Endothelial cell of umbilical vein (primary cell): ENCODE measurements at regions not wholly inside any gene's neighbourhood (a gene's known extent, or its start where the extent isn't known, plus 50 kb on each side); places are given as distances from the start of the nearest gene placed in this dataset.

Source experiments
- BruUV-seq: library from RNA; stranded (reverse); fragments of 400-500 nt; replicated peaks from 2 replicates; lab custom pipeline; 2021; lab: Mats Ljungman, UMichigan
- CTCF ChIA-PET: fragments of 300-600, 350-600 bp; sonication (Branson Sonifier 250); formaldehyde crosslinking; loops from one replicate; lab custom pipeline; 2021; ENCODE audit warnings: antibody characterized with exemption, inconsistent platforms; lab: Charles Lee
- POLR2A ChIA-PET: fragments of 300-600, 350-600 bp; sonication (Branson Sonifier 250); formaldehyde crosslinking; loops from one replicate; lab custom pipeline; 2021; ENCODE audit warnings: antibody characterized with exemption, inconsistent platforms; lab: Charles Lee
- DNase-seq: peaks from one replicate; pipeline ENCODE4 v3.0.0-alpha.2; 2011; ENCODE audit warnings: low read depth, low spot score
- FAIRE-seq: peaks from 2 replicates; lab custom pipeline; 2011; peaks lifted over from hg19 to GRCh38; lab: Jason Lieb, UNC
- H2AFZ ChIP-seq: 2 replicates; pipeline ENCODE4 v1.6.0; 2012; ENCODE audit warnings: low read depth, low read length, control low read depth, inconsistent platforms
- H3K27ac ChIP-seq: 2 replicates; pipeline ENCODE4 v1.5.1; 2011; ENCODE audit warnings: low read depth, mild to moderate bottlenecking, control low read depth, low read length, moderate library complexity; ENCODE audit not compliant: insufficient read depth
- H3K27me3 ChIP-seq, 2 experiments: 2 replicates each; pipeline versions ENCODE4 v1.6.0 to v1.6.1; 2011; ENCODE audit warnings: low read length in 2 of 2, mixed read lengths in 1 of 2; ENCODE audit not compliant: control insufficient read depth in 2 of 2, insufficient read depth in 2 of 2
- H3K36me3 ChIP-seq, 2 experiments: 2 replicates in 1 of 2; 3 replicates in 1 of 2; pipeline ENCODE4 v1.5.1; 2011; ENCODE audit warnings: low read length in 2 of 2, mild to moderate bottlenecking in 1 of 2, moderate library complexity in 1 of 2; ENCODE audit not compliant: control insufficient read depth in 2 of 2, insufficient read depth in 2 of 2; ENCODE audit errors: extremely low read depth in 1 of 2
- H3K4me1 ChIP-seq: 3 replicates; pipeline ENCODE4 v1.5.1; 2011; ENCODE audit warnings: mild to moderate bottlenecking, low read length; ENCODE audit not compliant: control insufficient read depth, insufficient read depth; ENCODE audit errors: extremely low read depth
- H3K4me2 ChIP-seq: 2 replicates; pipeline ENCODE4 v1.6.1; 2011; ENCODE audit warnings: low read length, control low read depth, mixed read lengths; ENCODE audit not compliant: insufficient read depth
- H3K4me3 ChIP-seq, 3 experiments: fragments of 200-600 bp in 1 of 3; sonication (generic), shearing (Covaris generic) in 1 of 3; replicated peaks in 1 of 3; 2 replicates each; pipeline ENCODE4 v1.5.1; 2011 to 2016; ENCODE audit warnings: control low read depth in 3 of 3, low read length in 3 of 3, mild to moderate bottlenecking in 2 of 3, inconsistent platforms in 1 of 3, low read depth in 1 of 3, moderate library complexity in 1 of 3; ENCODE audit not compliant: insufficient read depth in 1 of 3
- H3K79me2 ChIP-seq: 2 replicates; pipeline ENCODE4 v1.6.0; 2012; ENCODE audit warnings: low read length, inconsistent platforms; ENCODE audit not compliant: control insufficient read depth, insufficient read depth
- H3K9ac ChIP-seq: replicated peaks from 2 replicates; pipeline ENCODE3; 2011; ENCODE audit warnings: low read length, control low read depth; ENCODE audit not compliant: insufficient read depth; ENCODE audit errors: extremely low read depth
- H3K9me1 ChIP-seq: replicated peaks from 3 replicates; pipeline ENCODE4 v1.6.0; 2011; ENCODE audit warnings: mild to moderate bottlenecking, low read length; ENCODE audit not compliant: control insufficient read depth, insufficient read depth; ENCODE audit errors: extremely low read depth
- H3K9me3 ChIP-seq: replicated peaks from 2 replicates; pipeline ENCODE4 v1.5.1; 2012; ENCODE audit warnings: low read length, inconsistent platforms; ENCODE audit not compliant: control insufficient read depth, insufficient read depth
- H4K20me1 ChIP-seq: replicated peaks from 2 replicates; pipeline ENCODE3; 2011; ENCODE audit warnings: mild to moderate bottlenecking, low read length; ENCODE audit not compliant: control insufficient read depth, insufficient read depth; ENCODE audit errors: extremely low read depth
- CTCF ChIP-seq, 2 donors: IDR thresholded peaks; 1 replicate in 1 of 2; 2 replicates in 1 of 2; pipeline ENCODE4 v1.5.1; 2011; ENCODE audit warnings: low read length in 2 of 2, mild to moderate bottlenecking in 2 of 2, moderate library complexity in 2 of 2, control low read depth in 1 of 2, inconsistent platforms in 1 of 2, low read depth in 1 of 2; ENCODE audit not compliant: insufficient read depth in 1 of 2; ENCODE audit errors: extremely low read depth in 1 of 2
- EZH2 ChIP-seq: IDR thresholded peaks from 2 replicates; pipeline ENCODE4 v1.6.1; 2012; ENCODE audit warnings: borderline replicate concordance, low read depth, mild to moderate bottlenecking, moderate library complexity, low read length, inconsistent platforms; ENCODE audit not compliant: severe bottlenecking
- FOS ChIP-seq: IDR thresholded peaks from 2 replicates; pipeline ENCODE4 v1.6.1; 2011; ENCODE audit warnings: mild to moderate bottlenecking, low read length, moderate library complexity, borderline replicate concordance; ENCODE audit not compliant: insufficient read depth
- JUN ChIP-seq: IDR thresholded peaks from 2 replicates; pipeline ENCODE4 v1.6.1; 2011; ENCODE audit warnings: borderline replicate concordance, low read depth; ENCODE audit not compliant: insufficient read length, insufficient read depth
- MYC ChIP-seq: IDR thresholded peaks from one replicate; pipeline ENCODE4 v1.6.1; 2011; ENCODE audit warnings: mild to moderate bottlenecking, low read depth, low read length
- dilution Hi-C: fragments of 300-500 bp; cut with MboI; formaldehyde crosslinking; loops from one replicate; pipeline ENCODE4 v1.15.0; 2019; ENCODE audit warnings: low sequenced_read_pairs; ENCODE audit not compliant: extremely low pct_ligation_motif_present
- intact Hi-C: fragments of 100-400 bp; cut with micrococcal nuclease; formaldehyde crosslinking; loops from one replicate; pipeline ENCODE4 v1.10.0; 2022
- TF ChIP-seq, protein P1 (sequence below): IDR thresholded peaks from 2 replicates; pipeline ENCODE4 v1.6.1; 2011; ENCODE audit not compliant: insufficient read depth, insufficient read length

GRCh38 chr4:10348241-10348640, 109.0 kb downstream of the ZNF518B start:
- intact Hi-C loops: no loop called here
- H3K9me1 ChIP-seq: no peaks in the 10 kb centered on the region

More at GRCh38 chr4:10348241-10348640, 109.0 kb downstream of the ZNF518B start:
- TF ChIP-seq, protein P1, sequence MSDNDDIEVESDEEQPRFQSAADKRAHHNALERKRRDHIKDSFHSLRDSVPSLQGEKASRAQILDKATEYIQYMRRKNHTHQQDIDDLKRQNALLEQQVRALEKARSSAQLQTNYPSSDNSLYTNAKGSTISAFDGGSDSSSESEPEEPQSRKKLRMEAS: no peak
- no peak for TF ChIP-seq CTCF (IDR thresholded peaks at IDR 0.05; ENCODE audit: extremely low read depth in 1 of 2, insufficient read depth in 1 of 2, low read depth in 1 of 2, low read length in 2 of 2)
- TF ChIP-seq MYC: no peak
- TF ChIP-seq EZH2: no peak
- TF ChIP-seq JUN: no peak
- TF ChIP-seq FOS: no peak
- POLR2A ChIA-PET: no interaction called here
- Histone ChIP-seq H3K4me1 (no peaks in the 10 kb centered on the region), H4K20me1 (no peaks in the 10 kb centered on the region), H3K27ac (no peak overlapping the region), H3K36me3 (no peaks in the 10 kb centered on the region), H2AFZ (no peak overlapping the region), H3K4me3 (no peak overlapping the region), H3K9ac (no peak overlapping the region), H3K4me2 (no peak overlapping the region), H3K27me3 (no peaks in the 10 kb centered on the region), H3K79me2 (no peaks in the 10 kb centered on the region), H3K9me3 (no peaks in the 10 kb centered on the region)
- DNase-seq (no peak), FAIRE-seq (no peak)
- BruUV-seq: no TSS peak
- dilution Hi-C loops: no loop called here
- CTCF ChIA-PET: no interaction called here
